ENCODE measurements at regions not wholly inside any gene's neighbourhood (a gene's known extent, or its start where the extent isn't known, plus 50 kb on each side); places are given as distances from the start of the nearest gene placed in this dataset.

- no peak for TF ChIP-seq CTCF (IDR thresholded peaks at IDR 0.05)
- H3K27ac ChIP-seq: no peak overlapping the region
- no peak overlapping the region for H3K4me3 ChIP-seq
- DNase-seq (ENCODE audit: low spot score): no peak
These were observed 961.9 kb upstream of the TMEM132C start for GRCh38 chr12:127304751-127305725.

- DNase-seq (ENCODE audit: low spot score): no peak
- TF ChIP-seq CTCF (IDR thresholded peaks at IDR 0.05): no peak
- H3K4me3 ChIP-seq: no peak overlapping the region
- H3K27ac ChIP-seq: no peak overlapping the region
These were observed 960.3 kb upstream of the TMEM132C start for GRCh38 chr12:127306604-127307215.

GRCh38 chr12:127307528-127307927 lies 959.4 kb upstream of the TMEM132C start:
- Histone ChIP-seq H3K4me3 (no peak overlapping the region), H3K27ac (no peak overlapping the region)
- TF ChIP-seq CTCF (IDR thresholded peaks at IDR 0.05): no peak
- DNase-seq (ENCODE audit: low spot score): no peak

GRCh38 chr12:127308148-127308547 lies 958.8 kb upstream of the TMEM132C start:
- no peak overlapping the region for H3K27ac ChIP-seq
- DNase-seq (ENCODE audit: low spot score): no peak
- H3K4me3 ChIP-seq: no peak overlapping the region
- no peak for TF ChIP-seq CTCF (IDR thresholded peaks at IDR 0.05)

- H3K27ac ChIP-seq: no peak overlapping the region
- no peak for DNase-seq (ENCODE audit: low spot score)
- no peak for TF ChIP-seq CTCF (IDR thresholded peaks at IDR 0.05)
- no peak overlapping the region for H3K4me3 ChIP-seq
These were observed 956.4 kb upstream of the TMEM132C start for GRCh38 chr12:127310548-127310947.

GRCh38 chr12:127311720-127312364 lies 955.1 kb upstream of the TMEM132C start:
- H3K4me3 ChIP-seq: no peak overlapping the region
- no peak for DNase-seq (ENCODE audit: low spot score)
- no peak for TF ChIP-seq CTCF (IDR thresholded peaks at IDR 0.05)
- H3K27ac ChIP-seq: no peak overlapping the region

Measured in coronary artery (tissue), 2 donors.